Right lobe of liver (tissue), 4 donors: ENCODE measurements at regions not wholly inside any gene's neighbourhood (a gene's known extent, or its start where the extent isn't known, plus 50 kb on each side); places are given as distances from the start of the nearest gene placed in this dataset.

ENCODE experiments used
- POLR2A ChIP-seq: fragments of 450-650 bp; IDR thresholded peaks from one replicate; pipeline ENCODE4 v1.6.1; 2017; ENCODE audit warnings: antibody characterized with exemption, mild to moderate bottlenecking
- TF ChIP-seq, protein P1 (sequence below), 4 donors: fragments of 200-600 bp in 3 of 4; fragments of 450-650 bp in 1 of 4; IDR thresholded peaks; one replicate each; pipeline versions ENCODE4 v1.5.1 to v1.8.0; 2016 to 2022; ENCODE audit warnings: antibody characterized with exemption in 4 of 4, mild to moderate bottlenecking in 2 of 4
- donor health status: DM: no; HTN: no; CAD: no.
- donor health status: DM: no; HTN: no; CAD: no.
- donor health status: DM: no; HTN: yes; CAD: no.

DNA sequence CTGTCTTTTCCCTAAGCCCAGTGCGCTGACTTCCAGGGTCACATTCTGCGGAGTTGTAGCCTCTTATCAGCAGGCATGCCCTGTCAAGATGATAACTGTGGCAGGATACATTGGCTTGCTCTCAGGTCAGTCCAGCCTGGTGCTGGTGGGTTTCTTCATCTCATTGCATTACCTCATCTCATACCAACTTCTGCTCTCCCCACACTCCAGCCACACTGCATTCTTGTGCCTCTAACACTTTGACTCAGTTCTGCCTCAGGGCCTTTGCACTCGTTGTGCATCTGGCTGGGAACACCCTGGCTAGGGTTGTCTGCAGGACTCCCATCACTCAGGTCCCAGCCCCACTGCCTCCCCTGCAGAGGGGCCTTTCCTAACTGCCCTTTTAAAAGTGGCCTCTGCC lies 110.3 kb upstream of the BACH2 start:
- TF ChIP-seq, protein P1, sequence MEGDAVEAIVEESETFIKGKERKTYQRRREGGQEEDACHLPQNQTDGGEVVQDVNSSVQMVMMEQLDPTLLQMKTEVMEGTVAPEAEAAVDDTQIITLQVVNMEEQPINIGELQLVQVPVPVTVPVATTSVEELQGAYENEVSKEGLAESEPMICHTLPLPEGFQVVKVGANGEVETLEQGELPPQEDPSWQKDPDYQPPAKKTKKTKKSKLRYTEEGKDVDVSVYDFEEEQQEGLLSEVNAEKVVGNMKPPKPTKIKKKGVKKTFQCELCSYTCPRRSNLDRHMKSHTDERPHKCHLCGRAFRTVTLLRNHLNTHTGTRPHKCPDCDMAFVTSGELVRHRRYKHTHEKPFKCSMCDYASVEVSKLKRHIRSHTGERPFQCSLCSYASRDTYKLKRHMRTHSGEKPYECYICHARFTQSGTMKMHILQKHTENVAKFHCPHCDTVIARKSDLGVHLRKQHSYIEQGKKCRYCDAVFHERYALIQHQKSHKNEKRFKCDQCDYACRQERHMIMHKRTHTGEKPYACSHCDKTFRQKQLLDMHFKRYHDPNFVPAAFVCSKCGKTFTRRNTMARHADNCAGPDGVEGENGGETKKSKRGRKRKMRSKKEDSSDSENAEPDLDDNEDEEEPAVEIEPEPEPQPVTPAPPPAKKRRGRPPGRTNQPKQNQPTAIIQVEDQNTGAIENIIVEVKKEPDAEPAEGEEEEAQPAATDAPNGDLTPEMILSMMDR (IDR thresholded peaks at IDR 0.05): no peak
- no peak for TF ChIP-seq POLR2A
